Right ventricle myocardium inferior (tissue), 1 donor: ENCODE measurements at regions not wholly inside any gene's neighbourhood (a gene's known extent, or its start where the extent isn't known, plus 50 kb on each side); places are given as distances from the start of the nearest gene placed in this dataset.

ENCODE experiments used
- ATAC-seq: fragments of 200-7000 bp; cut with Tn5 transposase; one replicate; pipeline ENCODE4 v1.9.1; 2020; ENCODE audit warnings: mild to moderate bottlenecking, moderate library complexity
- DNase-seq: peaks from one replicate; pipeline ENCODE4 v3.0.0; 2021; ENCODE audit errors: missing footprints
- intact Hi-C: fragments of 100-400 bp; cut with DNase I; formaldehyde crosslinking; loops from one replicate; pipeline ENCODE4 v1.11.0; 2022
- donor health status: DM: no; HTN: yes; CAD: no; lungs with severe emphysema.

DNA sequence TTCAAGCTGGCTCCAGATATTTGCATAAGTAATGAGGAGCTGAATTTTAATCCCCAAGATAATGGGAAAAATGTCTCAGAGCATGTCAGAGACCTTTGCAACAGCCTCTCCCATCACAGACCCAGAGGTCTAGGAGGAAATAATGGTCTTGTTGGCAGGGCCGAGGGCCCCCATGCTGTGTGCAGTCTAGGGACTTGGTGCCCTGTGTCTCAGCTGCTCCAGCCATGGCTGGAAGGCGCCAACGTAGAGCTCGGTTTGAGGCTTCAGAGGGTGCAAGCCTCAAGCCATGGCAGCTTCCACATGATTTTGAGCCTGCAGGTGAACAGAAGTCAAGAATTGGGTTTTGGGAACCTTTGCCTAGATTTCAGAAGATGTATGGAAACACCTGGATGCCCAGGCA lies 134.7 kb downstream of the LYPLAL1 start:
- no peak for ATAC-seq
- DNase-seq, result no peak
- intact Hi-C loops, result no loop called here

DNA sequence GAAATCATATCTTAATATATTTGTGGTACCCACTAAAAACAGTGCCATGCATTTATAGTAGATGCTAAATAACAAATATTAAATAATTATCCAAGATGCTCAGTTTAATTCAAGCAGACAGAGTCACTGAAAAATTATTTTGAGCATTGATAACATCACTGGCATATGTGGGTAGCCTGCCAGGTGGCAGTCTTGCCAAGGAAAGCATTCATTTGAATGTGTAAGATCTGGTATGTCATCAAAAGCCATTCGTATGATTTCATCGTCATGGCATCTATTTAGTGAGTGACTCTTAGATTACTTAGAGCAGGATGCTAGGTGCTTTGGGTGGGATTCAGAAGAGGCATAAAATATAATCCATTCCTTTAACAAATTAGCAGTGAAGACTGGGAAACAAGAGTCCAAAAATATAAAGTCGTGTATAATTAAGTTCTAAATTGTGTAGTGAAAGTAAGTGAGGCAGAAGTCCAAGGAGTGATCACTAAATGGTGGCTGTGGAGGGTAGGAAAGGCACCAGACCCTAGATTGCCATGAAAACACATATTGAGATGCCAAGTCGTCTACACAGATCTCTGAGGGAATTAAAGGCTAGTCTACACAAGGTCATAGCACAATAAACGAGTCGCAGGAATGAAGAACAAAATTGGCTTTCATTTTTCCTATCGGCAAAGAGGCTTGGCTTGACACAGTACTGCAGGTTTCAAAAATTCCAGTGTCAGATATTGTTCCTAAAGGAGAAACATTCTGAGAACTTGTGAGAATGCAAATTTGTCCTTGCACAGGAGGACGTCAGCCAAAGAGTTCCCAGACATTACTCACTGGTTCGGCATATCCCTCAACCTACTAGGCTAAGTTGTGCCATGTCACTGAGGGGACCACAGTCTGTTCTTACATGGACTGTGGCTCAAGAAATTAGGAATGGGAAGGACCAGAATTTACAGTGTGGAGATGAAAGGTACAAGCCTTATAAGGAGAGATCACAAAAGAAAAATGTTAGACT lies 130.8 kb downstream of the LYPLAL1 start:
- intact Hi-C loops, result no loop called here
- DNase-seq, result no peak
- peak; percentile 62 for ATAC-seq

- intact Hi-C loops, result no loop called here
- ATAC-seq, result no peak
- no peak for DNase-seq
These were observed 129.0 kb downstream of the LYPLAL1 start for GRCh38 chr1:219302697-219303096.

DNA sequence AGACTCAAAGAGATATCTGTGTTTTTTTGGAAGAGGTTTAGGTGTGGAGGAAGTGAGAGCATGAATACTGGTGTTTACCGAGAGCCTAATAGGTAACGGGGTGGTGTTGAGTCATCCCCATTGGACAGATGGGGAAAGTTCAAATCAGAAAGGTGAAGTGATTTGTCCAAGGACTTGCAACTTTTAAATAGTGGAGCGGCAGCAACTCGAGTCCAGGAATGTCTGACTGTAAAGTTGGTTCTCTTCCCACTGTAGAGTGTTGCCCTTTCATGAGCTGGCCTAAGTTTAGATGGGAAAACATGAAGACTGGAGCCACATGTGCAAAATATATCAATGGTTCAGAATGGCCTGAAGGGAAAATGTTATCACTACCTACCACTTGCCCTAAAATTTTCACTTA lies 125.7 kb downstream of the LYPLAL1 start:
- intact Hi-C loops, result no loop called here
- DNase-seq (no peak), ATAC-seq (no peak)

DNA sequence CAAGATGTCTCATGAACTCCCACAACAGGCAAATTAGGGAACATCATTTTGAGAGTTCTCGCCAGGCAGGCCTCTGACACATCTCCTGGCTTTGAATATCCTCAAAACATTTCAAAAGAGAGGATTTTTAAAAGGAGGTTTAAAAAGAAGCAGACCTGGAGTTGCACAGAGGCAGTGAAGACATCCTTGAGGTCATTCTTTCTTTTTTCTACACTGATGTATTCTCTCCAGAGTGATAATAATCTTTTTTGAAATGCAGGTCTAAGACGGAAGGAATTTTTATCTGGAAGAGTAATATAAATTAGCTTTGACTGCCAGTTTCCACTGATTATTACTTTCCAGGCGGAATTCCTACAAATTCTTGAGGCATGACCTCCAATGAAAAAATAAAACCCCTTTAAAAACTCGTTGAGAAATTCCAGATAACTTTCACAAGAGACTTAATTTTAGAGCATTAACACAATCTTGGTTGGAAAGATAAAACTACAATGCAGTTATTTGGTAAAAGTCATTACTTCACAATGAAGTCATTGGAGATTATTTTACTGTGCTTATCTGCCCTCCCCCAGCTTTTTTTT lies 125.0 kb downstream of the LYPLAL1 start:
- DNase-seq (no peak), ATAC-seq (peak; percentile 30)
- intact Hi-C loops, result no loop called here

DNA sequence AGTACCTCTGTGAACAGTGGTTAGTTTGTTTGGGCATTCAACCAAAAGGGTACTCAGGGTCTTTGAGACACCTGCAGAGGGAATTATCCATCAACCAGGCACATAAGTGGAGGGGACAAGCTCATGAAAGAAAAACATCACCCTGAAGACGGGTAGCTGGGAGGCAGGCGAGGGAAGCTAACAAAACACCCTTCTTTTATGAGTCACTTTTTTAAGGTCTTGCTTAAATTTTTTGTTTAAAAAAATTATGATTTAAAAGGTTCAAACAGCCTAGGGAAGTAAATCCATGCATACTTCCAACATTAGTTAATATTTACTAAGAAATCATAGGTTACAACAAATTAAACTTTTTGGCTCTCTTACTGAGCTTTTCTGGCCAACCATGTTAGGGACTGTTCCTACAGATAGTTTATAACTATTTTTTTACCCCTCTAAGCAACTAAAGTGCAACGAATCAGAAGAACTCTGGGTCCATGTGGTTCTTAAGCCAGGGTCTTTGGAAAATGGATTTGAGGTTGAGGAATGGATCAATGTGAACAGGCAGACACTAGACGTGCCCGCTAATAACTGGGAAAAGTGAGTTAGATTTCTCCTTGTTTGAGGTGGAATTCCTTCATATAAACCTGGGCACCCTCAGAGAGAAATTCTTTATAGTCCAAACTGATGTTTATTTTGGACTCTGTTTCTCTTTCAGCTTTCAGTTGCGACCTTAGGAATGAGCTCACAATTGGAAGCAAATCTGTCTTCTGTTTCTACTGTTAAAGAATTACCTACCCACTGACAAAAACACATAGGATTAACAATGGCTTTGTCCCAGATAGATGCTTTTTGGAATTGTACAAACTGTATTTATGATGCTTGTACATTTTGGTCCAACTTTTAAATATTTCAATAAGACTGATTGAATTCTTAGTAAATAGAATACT lies 123.0 kb downstream of the LYPLAL1 start:
- intact Hi-C loops, result no loop called here
- DNase-seq, result no peak
- no peak for ATAC-seq

DNA sequence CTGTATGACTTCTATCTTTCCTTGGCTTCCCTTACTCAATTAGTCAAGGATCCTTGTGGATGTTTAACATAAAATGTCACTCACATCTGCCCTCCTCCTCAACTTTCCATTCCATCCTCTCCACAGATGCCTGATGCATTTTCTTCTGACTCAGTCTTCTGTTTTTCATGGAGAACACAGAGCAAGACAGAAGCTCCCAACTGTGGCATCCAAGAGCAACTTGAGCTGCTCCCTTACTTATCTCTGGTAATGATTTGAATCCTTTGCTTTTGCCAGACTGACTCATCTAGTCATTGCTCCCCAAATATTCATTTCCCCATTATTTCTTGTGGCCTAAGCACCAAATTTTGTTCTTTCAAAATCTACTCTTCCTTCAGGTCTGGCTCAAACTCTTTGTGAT lies 120.6 kb downstream of the LYPLAL1 start:
- intact Hi-C loops, result no loop called here
- ATAC-seq, result no peak
- no peak for DNase-seq

DNA sequence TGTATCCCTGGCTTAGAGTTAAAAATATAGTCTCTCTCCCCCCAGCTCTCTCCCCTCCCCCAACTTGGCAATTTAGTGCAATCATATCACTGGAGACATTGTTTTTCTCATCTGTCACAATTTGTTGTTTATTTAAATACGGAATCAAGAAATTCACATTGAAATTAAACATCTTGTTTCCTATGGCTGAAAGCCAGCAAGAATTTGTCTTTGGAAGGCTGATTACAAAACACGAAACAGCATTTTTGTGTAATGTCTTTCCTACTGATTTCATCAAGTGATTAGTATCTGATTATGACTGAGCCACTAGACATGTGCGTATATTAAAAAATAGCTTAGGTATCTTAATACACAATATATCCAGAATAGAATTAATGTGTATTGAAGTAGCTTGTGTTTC lies 119.7 kb downstream of the LYPLAL1 start:
- ATAC-seq (peak; percentile 32), DNase-seq (no peak)
- intact Hi-C loops, result no loop called here

GRCh38 chr1:219292999-219293398 lies 119.3 kb downstream of the LYPLAL1 start:
- ATAC-seq (peak; percentile 69), DNase-seq (no peak)
- intact Hi-C loops, result no loop called here

DNA sequence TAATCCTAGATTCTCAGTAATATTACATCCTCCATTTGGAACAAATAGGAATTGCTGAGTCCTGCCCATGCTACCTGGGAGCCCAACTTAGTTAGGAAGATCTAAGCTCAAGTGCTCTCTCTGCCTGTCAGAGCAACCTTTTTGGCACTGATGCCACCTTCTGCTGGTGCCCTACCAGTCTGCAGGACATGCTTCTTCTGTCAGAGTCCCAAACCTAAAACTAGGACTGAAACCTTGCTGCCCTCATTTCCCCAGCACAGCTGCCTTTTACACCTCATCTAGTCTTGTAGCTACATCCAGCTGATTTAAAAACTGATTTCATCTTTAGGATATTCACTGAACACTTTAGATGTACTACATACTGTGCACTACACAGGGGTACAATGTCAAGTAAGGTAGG lies 118.7 kb downstream of the LYPLAL1 start:
- ATAC-seq, result no peak
- intact Hi-C loops, result no loop called here
- DNase-seq, result no peak

GRCh38 chr1:219289171-219289570 lies 115.5 kb downstream of the LYPLAL1 start:
- DNase-seq, result no peak
- intact Hi-C loops, result no loop called here
- no peak for ATAC-seq

DNA sequence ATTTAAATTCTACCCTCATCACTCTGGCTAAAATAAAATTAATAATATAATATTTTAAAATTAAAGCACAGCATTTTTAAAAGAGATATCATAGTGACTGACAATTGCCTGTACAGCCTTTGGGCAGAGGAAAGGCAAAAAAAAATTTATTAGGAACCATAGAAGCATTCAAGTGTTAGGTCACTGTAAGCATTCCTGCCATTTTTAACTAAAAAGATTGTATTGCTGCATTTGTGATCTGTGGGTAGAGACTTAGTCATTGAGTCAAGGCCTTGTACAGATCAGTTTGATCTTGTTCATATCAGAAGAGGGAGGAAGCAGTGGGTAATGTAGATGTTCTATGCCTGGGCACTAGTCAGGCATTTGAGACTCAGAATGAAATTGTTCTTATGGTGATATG lies 109.9 kb downstream of the LYPLAL1 start:
- ATAC-seq (no peak), DNase-seq (no peak)
- intact Hi-C loops, result no loop called here

DNA sequence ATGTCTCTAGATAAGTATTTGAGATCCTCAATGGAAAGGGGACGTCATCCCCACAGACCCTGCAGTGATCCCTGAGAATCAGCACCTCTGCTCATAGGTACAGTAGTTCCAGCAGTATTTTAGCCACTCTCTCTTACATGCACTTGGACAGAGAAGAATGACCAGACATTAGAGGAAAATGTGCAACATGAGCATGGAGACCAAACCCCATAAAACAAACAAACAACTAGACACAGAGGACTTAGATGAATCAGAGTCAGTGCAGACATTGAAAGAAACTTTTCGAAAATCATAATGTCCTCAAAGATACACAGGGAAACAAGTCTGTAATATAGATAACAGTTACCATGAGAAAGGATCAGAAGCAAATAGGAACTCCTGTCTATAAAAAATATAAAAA lies 108.2 kb downstream of the LYPLAL1 start:
- intact Hi-C loops, result no loop called here
- DNase-seq (no peak), ATAC-seq (no peak)

- intact Hi-C loops, result no loop called here
- DNase-seq, result no peak
- ATAC-seq, result no peak
These were observed 105.5 kb downstream of the LYPLAL1 start for GRCh38 chr1:219279017-219279770.

DNA sequence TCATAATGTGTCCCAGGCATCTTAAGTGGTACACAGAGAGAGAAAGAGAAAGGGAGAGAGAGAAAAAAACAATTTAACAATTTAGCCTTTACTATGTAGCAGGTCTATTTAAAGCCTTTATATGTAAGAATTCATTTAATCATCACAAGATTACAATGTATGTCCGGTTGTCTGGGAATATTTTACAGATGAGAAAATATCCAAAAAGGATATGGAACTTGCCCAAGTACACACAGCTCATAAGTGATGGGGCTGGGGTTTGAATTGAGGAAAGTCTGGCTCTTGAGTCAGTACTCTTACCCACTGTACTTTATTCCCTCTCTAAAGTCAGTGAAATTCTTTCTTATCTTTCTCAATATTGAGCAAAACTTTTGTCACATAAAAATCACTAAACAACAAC lies 104.6 kb downstream of the LYPLAL1 start:
- no peak for ATAC-seq
- intact Hi-C loops, result no loop called here
- DNase-seq, result no peak

- intact Hi-C loops, result no loop called here
- no peak for DNase-seq
- no peak for ATAC-seq
These were observed 103.8 kb downstream of the LYPLAL1 start for GRCh38 chr1:219277304-219278105.

GRCh38 chr1:219276049-219276738 lies 102.5 kb downstream of the LYPLAL1 start:
- no peak for DNase-seq
- no peak for ATAC-seq
- intact Hi-C loops, result no loop called here
